ENCODE measurements at regions not wholly inside any gene's neighbourhood (a gene's known extent, or its start where the extent isn't known, plus 50 kb on each side); places are given as distances from the start of the nearest gene placed in this dataset.
"Not testable (repeated sequence)": the region's sequence is repeated elsewhere in the genome, so short reads cannot be mapped to it uniquely, and the experiment has no call there.

DNA sequence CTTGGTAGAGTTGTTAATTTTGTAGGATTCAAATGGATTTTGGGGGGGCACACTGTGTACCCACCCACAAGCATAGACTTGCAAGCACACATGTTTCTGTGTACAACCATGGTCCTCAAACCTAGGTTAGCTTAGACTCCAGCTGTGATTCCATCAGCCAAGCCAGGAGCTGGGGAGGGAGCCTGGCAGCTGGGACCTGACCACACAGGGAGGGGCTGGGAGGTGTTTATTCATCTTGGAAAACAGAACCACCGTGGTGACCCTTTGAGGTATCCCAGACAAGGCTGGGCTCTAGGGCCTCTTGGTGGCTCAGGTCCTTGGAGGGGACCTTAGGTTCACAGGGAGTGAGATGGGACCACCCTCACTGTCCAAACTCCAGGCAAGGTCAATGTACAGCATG, 410.3 kb downstream of the NEBL start:
- no peak for DNase-seq

DNA sequence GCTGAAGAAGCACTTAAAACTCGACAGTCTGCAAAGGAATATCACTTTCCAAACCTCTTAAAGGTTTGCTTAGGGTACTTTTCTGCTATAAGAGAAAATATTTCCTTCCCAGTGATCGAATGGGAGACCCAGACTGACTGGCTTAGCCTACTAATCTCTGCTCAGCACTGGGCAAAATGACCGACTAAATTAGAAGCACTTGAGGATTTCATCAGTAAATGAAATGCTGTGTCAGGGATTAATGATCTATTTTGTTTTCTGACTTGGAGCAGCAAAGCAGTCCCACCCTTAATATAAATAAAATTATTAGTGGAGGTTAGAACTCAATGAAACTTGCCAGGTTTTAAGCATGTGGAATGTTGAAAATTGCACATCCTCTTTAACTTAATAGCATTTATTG, 411.6 kb downstream of the NEBL start:
- DNase-seq, result no peak

DNA sequence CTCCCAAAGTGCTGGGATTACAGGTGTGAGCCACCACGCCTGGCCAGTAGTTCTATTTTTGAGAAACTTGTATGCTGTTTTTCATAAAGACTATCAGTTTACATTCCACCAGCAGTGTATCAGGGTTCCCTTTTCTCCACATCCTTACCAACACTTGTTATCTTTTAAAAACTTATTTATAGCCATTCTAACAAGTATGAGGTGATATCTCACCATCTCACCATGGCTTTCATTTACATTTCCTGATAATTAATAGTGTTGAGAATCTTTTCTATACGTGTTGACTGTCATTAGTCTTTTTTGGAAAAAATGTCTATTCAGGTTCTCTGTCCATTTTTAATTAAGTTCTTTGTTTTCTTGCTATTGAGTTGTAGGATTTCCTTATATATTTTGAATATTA, 416.1 kb downstream of the NEBL start:
- no peak for DNase-seq

DNA sequence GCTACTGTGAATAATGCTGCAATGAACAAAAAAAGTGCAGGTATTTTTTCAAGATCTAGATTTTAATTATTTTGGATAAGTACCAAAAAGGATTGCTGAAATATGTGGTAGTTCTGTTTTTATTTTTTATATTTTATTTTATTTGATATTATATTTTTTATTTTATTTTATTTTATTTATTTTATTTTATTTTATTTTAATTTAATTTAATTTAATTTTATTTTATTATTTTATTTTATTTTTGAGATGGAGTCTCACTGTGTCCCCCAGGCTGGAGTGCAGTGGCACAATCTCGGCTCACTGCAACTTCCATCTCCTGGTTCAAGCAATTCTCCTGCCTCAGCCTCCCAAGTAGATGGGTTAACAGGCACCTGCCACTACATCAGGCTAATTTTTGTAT, 416.5 kb downstream of the NEBL start:
- not testable (repeated sequence) for DNase-seq

DNA sequence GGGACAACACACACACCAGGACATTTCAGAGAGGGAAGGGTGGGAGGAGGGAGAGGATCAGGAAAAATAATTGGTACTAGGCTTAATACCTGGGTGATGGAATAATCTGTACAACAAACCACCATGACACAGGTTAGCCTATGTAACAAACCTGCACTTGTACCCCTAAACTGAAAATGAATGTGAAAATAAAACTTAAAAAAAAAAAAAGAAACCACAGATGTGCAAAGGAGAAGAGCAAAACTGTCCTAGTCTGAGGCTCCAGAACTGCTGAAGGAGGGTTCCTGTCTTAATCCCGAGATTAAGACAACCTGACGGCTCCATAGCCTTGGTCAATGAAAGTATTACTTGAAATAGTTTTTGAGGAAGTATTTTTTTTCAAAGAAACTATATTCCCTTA, 423.0 kb downstream of the NEBL start:
- DNase-seq, result no peak

DNA sequence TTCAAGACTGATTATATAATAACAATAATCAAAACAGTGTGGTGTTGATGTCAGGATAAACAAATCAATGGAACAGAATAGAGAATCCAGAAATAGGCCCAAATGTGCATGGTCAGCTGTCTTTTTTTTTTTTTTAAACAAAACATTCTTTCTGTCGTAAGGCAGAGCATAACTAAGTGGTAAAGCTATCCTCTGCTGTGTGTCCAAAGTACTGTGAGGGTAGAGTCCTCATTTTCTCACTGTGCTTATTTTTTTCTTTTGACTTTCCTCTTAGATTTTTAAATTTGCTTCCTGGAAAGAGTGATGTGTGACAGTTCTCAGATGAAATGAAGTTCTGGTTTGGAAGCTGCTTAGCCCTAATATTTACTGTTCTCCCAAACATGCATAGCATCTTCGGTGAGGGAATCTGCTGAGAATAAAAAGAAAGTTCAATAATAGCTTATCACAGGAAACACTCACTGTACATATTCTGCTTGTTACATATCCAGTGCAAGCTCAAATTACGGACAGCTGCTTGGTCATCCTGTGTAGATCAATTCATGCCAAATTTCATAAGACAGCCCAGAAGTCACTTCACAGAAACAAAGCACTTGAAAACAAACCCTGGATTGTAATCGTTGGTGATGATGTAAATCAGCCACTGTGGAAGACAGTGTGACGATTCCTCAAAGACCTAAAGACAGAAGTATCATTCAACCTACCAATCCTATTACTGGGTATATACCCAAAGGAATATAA, 423.9 kb downstream of the NEBL start:
- DNase-seq, result no peak

DNA sequence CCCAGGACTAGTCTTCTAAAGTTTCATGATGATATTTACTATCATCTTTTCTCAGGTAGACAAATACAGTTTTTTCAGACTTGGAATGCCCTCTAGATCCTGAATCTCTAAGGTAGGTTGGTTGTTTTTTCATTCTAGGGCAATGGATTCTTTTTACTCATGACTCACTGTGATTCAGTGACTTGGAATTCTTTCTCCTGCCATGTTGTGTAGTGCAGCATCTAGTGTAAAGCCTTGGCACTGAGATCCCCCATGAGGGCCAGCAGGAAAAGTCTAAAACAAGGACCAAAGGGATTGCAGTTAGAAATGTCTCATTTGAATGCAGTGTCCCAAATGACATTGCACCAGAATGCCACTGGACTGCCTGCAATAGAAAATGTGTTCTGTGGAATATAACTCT, 430.4 kb downstream of the NEBL start:
- DNase-seq, result peak in 1 of 2 experiments; percentile 28

DNA sequence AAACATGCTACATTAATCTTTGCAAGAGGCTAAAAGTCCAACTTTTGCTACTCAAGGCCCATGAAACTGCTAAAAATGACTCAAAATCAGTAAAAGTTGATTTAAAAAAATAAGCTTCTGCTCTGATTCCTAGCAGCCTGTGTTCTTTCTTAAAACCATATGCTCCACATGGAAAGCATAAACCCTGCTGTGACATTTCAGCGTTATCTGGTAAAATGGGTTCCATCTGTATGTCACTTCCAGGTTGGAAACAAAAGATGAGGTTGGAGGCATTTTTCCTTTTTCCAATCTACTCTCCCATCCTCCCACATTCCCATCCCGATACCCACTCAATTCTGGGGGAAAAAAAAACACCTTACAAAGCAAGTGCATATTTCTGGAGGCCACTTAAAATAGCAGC, 439.5 kb downstream of the NEBL start:
- DNase-seq, result no peak

DNA sequence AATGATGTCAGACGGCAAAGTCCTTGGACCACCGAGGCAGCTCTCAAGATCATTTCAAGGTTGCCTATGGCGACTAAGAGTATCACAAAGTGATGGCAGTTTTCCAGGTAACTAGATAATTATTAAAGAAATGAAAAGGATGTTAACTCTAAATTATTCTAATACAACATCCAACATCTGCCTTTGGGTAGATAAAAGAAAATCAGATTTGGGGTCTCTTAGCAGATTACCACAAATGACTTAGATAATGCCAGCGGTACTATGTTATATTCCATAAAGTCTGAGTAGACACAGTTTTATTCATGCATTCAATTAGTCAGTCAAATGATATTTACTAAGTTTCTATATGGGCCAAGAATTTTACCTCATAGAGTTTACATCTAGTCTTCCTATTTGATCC, 441.3 kb downstream of the NEBL start:
- no peak for DNase-seq

DNA sequence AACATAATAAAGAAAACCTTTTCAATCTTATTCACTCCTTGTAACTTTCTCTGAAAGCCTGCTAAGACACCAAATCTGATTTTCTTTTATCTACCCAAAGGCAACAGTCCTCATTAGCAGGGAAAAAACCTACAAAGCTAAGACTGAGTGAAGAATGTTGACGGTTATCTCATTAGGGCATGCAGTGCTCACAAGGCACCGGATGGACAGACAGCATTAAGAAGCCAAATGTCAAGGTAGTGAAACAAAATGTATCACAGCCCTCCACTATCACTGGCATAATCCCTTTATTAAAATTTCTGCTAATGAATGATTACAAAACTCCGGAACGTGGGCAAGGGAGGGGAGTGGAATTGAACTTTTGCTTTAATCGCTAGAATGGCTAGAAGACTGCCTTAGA, 442.8 kb downstream of the NEBL start:
- no peak for DNase-seq

DNA sequence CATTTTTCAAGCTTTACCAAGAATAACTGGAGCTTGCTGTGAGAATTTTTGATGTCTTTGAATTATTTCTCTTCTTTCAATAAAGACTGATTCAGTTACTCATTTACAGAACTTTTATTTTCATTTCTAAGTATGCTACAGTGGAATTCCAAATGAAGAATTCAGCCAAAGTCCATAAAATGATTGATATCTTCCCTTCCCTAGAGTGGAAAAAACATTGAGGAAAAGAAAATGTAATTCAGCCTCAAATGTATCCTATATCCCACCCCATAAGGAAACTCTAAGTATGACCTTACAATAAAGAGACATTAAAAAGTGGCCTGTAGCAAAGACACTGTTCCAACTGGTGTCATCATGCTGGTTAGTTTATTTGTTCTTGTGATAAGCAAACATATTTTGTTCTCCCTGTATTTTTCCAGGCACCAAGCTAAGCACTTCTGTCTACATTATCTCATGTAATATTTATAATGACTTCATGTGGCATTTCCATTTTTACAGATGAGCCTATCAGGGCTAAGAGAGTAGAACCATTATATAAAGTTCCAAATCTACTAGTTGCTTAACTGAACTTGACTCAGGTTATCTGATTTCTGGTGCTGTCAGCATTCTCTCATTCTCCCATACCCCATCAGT, 450.4 kb downstream of the NEBL start:
- no peak for DNase-seq

DNA sequence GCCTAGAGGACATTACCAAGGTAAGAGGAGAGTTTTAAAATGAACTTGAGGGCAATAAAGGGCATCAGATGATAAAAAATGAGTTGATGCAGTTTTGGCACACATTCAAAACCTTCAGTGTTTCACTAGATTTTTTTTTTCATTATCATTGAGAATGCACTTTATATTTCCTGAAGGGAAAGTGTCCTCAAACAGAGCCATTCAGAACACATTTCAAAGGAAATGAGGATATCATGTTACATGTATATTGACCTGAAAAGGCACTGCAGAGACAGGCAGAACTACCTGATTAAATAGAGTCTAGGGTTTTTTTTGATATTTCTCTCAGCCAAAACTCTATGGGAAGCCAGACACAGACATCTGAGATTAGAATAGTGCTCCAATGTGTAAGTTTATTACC, 454.0 kb downstream of the NEBL start:
- DNase-seq, result no peak

DNA sequence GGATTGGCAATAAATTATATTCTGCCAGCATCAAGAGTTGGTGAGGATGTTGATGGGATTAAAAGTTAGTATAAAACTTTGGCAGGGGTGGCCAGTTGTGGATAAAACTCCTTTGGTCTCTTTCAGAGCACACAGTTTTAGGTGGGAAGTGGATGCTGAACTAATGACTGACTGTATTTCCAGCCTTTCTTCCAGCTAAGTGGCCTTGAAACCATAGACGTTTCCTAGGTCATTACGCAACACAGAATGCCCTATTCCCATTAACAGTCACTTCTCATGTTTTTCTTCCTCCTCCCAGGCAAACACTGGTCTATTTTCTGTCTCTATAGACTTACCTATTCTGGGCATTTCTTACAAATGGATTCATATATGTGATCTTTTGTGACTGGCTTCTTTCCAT, 467.4 kb downstream of the NEBL start:
- no peak for DNase-seq

DNA sequence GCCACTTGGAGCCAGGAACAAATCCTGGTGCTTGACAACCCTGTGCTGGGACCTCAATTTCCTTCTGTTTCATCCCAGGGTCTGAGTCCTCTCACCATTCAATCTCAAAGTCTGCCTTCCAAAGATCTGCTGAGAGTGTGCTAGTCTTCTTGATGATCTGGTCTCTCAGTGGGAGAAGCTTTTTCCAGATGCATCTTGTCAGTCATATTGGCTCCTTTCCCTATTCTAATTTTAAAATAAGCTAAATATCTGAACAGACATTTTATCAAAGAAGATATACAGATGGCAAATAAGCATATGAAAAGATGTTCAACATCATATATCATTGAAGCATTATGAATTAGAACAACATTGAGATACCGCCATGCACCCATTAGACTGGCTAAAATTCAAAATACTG, 469.3 kb downstream of the NEBL start:
- DNase-seq, result no peak

DNA sequence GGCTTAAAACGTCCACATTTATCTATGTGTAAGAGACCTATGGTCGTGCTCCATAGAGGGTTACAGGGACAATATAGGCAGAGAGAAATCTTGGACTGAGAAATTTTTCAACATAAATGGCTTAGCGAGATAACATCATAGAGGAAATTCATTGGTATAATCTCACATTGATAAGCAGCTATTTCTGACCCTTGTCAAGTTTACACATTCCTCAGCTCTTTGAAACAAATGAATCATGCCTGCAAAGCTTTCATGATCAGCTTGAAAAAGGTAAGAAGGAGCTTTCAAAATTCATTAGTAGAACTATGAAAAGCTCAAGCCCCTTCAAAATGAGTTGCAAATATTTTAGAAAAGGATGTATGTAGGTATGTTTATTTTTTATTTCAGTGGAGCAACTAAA, 478.8 kb downstream of the NEBL start:
- DNase-seq, result no peak

DNA sequence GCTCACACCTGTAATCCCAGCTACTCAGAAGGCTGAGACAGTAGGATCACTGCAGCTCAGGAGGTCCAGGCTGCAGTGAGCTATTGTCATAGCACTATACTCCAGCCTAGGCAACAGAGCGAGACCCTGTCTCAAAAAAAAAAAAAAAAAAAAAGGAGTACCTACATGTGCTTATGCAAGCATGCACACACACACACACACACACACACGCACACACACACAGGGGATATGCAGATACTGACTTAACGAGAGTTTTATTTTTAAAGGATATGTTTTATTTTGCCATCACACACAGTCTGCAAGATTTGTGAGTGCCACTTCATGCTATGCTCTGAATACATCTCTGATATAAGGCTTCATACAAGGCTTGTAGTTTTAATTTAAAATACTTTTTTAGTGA, 479.3 kb downstream of the NEBL start:
- no peak for DNase-seq

DNA sequence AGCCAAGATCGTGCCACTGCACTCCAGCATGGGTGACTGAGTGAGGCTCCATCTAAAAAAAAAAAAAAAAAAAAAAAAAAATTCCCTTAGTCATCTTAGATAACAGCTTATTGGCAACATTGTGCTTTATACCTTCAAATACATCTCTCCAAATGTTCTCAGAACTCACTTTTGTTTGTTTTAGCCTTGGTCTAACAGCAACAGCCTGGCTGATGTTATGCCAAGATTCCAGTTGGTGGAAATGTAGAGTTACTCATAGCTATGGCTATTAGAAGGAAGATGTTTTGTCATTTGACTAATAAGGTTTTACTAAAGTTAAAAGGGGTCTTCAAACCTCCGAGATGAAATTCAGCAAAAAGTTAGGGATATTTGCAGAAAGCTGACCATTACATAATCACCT, 481.4 kb downstream of the NEBL start:
- no peak for DNase-seq

DNA sequence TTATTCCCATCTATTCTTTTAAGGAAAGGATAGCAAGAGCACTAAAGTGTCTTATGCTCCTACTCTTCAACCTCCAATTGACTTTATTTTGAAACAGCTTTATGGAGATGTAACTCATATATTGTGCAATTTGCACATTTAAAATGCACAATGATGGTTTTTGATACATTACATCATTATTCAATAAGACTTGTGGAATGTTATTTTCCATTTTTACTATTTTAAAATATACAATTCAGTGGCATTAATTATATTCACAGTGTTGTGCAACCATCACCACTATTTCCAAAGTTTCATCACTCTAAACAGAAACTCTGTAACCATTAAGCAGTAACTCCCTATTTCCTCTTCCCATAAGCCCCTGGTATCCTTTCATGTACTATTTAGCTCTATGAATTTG, 489.8 kb downstream of the NEBL start:
- DNase-seq, result no peak

DNA sequence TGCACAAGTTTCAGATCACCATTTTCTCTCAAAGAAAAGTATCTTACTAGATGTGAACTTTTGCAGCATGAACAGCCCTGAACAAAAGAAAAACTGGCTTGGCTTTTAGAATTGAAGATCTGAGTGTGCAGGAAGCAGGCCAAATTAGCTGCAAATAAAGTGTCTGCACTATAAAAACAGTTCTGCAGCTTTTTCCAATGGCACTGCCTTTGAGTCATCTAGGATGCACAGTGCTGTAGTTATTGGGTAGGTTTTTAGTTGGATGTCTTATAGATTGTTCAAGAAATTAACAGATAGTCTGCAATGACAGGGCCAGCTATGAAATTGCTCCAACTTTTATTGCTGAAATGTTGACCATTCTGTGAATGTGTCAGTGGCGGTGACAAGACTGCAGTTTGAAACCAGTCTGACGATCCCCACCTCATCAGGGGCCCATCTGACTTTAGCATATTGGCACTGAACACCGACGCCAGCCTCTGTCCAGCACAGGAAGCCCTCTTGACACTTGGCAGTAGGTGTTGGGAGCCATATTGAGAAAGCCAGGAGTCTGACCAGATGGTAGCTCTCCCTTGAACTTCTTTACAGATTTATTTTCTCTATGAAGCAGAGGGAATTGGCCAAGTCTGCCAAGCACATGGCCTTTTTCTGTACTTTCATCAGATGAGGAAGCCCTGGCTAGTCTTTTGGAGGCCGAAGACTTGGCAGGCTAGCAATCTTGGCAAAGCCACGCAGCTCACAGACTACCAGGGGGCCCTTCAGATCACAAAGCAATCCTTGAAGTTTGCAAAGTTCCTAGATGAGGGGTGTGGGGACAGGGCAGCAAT, 490.6 kb downstream of the NEBL start:
- DNase-seq, result no peak

DNA sequence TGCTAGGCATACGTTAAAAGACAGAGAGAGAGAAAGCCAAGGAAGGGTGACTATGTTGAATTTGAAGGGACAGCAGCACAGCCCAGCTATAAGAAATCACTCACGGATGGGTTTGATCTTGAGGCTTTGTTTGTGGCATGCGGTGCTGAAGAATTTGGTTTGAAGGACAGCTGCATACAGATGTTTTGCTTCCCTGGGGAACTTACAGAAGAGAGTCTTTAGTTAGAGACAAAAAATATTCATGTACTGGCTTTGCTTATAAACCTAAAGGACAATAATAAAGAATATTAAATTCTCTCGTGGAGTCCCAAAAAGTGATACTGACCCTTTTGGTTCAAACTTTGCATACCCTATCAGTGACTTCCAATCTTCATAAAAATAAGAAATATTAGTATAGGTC, 491.4 kb downstream of the NEBL start:
- DNase-seq, result no peak

DNA sequence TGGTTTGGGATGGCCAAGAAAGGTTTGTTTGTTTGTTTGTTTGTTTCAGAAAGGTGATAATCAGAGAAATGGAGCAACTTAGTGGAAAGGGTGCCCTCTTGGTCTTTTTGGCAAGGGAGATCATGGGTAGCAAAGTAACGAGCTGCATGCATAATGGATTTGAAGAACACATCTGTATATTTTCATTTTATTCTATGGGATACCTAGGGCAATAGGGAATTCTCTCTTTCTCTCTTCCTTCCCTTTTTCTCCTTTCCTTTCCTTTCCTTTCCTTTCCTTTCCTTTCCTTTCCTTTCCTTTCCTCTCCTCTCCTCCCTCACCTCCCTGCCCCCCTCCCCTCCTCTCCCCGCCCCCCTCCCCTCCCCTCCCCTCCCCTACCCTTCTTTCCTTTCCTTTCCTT, 492.1 kb downstream of the NEBL start:
- no peak for DNase-seq

DNA sequence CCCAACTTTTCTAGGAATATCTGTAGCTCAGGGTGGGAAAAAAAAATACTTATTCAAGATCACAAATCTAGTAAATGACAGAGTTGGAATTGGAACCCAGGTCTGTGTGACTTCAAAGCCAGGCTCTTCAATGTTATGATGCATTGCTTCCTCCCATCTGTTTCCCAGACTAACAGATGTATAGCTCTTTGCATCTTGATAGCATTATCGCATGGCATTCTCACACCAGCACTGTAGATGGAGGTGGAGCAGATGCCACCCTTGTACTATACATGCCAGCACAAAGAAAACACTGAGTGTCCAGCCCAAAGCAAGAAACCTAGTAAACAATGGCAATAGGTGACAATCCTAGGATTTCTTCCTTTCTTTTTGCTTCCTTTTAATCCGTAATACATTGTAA, 497.3 kb downstream of the NEBL start:
- no peak for DNase-seq

DNA sequence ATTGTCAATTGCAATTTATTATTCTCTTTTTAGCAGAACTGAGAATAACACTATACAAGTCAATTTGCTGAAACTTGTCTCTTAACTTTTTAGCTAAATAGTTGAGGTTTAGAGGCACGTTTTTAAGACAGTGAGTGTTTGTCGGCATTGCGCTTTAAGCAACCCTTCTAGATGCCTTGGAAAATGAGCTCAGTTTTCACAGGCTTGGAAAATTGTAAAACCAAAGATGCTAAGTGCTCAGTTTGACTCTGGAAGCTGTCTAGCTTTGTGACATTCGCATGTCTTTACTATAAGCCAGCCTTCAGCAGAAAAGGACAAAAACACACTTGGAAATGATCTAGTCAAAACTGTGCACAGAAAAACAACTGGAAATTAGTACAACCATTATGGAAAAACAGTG, 500.4 kb downstream of the NEBL start:
- no peak for DNase-seq

DNA sequence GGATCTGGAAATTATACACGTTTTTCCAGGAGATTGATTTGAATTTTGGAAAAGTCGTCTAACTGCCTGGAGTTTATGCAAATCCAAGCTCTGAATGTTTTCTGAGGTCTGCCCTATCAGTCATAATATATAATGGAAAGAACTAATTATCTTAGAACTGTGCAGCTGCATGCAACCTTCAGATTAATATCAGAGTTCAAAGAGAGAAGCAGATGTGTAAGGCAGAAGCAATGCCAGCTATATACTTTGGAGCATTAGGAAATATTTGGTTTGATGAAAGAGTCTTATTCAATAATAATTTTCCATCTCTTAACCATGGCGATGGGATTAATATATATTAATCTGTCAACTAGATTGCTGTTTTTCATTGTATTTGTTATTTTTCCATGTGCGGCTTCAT, 500.9 kb downstream of the NEBL start:
- DNase-seq, result no peak
